ENCODE measurements at regions not wholly inside any gene's neighbourhood (a gene's known extent, or its start where the extent isn't known, plus 50 kb on each side); places are given as distances from the start of the nearest gene placed in this dataset.
"Not testable (repeated sequence)": the region's sequence is repeated elsewhere in the genome, so short reads cannot be mapped to it uniquely, and the experiment has no call there.

GRCh38 chr13:52924289-52925148 lies 76.1 kb upstream of the PCDH8 start:
- DNase-seq (ENCODE audit: low spot score), result no peak
- no peak for TF ChIP-seq CTCF (IDR thresholded peaks at IDR 0.05)
- H3K27ac ChIP-seq, result no peak overlapping the region
- H3K4me3 ChIP-seq, result no peak overlapping the region

- TF ChIP-seq CTCF (IDR thresholded peaks at IDR 0.05), result no peak
- no peak for DNase-seq (ENCODE audit: low spot score)
- no peak overlapping the region for H3K27ac ChIP-seq
- no peak overlapping the region for H3K4me3 ChIP-seq
Measured at GRCh38 chr13:52922961-52923360, 74.5 kb upstream of the PCDH8 start.

DNA sequence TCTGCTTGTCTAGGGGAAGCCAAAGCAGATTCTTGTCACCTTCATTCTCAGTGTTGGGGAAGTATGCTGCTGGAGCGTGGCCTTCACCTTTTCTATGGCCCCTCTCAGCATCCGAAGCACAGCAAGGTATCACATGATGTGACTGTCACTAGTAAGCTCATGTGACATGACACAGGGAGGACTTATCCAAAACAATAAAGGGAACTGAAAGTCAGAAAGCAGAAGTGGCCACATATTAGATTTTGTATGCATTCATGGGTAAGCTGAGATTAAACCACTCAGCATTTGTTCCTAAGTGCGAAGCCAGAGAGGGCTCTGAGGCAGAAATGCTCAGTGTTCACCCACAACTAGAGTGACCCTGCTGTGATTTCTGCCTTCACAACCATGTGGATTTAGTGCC lies 72.8 kb upstream of the PCDH8 start:
- H3K27ac ChIP-seq, result no peak overlapping the region
- DNase-seq (ENCODE audit: low spot score), result no peak

GRCh38 chr13:52916486-52916990 lies 68.1 kb upstream of the PCDH8 start:
- no peak for TF ChIP-seq CTCF (IDR thresholded peaks at IDR 0.05)
- DNase-seq (ENCODE audit: low spot score), result no peak
- H3K27ac ChIP-seq, result no peak overlapping the region
- no peak overlapping the region for H3K4me3 ChIP-seq

More for the DNA sequence above, 72.8 kb upstream of the PCDH8 start:
- TF ChIP-seq CTCF (IDR thresholded peaks at IDR 0.05), result no peak
- H3K4me3 ChIP-seq, result no peak overlapping the region

DNA sequence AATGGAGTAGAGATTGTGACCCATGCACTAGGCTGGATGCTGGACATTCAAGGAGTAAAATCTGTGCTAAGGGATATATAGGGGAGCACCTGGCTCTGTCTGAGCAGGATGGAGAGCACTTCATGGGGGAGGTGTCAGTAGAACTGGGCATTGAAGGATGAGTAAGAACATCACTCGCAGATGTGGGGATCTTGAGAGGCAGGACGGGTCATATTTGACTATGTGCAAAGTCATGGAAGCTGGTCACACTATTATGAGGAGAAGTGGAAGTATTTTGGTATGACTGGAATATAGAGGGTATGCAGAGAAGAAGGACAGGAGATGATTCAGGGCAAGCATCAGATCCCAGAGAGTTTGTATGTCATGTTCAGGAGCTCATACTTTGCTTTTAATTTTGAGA lies 62.9 kb upstream of the PCDH8 start:
- H3K27ac ChIP-seq, result no peak overlapping the region
- TF ChIP-seq CTCF (IDR thresholded peaks at IDR 0.05), result no peak
- H3K4me3 ChIP-seq, result no peak overlapping the region
- no peak for DNase-seq (ENCODE audit: low spot score)

- not testable (repeated sequence) for H3K27ac ChIP-seq; H3K4me3 ChIP-seq; DNase-seq (ENCODE audit: low spot score)
Measured at GRCh38 chr13:52910318-52910717, 61.9 kb upstream of the PCDH8 start.

DNA sequence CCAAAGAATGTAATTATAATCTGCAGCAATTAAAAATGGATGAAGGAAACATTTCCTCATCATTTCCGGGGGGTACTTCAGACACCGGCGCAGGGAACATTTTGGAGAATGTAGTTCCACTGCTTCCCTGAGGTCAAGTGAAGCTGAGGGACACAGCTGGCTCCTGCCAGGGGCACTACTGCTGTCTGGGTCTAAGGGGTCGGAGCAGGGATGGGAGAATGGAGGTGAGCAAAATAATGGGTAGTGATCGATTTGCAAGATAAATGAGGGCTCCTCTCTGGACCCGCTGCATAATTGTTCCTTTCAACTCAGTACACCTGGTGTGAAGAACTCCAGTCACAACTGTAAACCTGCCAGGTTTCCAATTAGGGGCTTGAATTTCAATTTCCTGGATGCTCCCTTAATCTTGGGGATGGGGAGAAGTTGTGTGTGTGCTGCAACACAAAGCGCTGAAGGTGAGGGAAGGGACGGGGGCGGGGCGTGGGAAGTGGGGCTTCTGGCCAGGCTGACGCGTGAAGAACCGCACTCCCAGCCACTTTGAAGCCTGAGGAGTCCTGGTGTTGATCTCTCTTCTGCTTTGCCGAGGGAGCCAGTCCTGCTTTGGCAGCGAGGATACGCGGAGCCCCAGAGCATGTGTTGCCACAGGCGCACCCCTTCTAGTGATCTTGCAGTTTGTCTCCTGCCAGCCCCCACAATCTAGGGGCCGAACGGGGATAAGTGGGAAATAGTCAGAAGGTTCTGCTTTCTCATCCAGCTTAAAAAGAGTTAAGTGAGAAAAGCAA lies 57.9 kb upstream of the PCDH8 start:
- H3K4me3 ChIP-seq, result no peak overlapping the region
- no peak for TF ChIP-seq CTCF (IDR thresholded peaks at IDR 0.05)
- H3K27ac ChIP-seq, result no peak overlapping the region
- DNase-seq (ENCODE audit: low spot score), result no peak

Measured in coronary artery (tissue), 2 donors.